SK-N-SH (cell line): ENCODE measurements at regions not wholly inside any gene's neighbourhood (a gene's known extent, or its start where the extent isn't known, plus 50 kb on each side); places are given as distances from the start of the nearest gene placed in this dataset.

Source experiments
- CHD2 ChIP-seq: fragments of 150-350 bp; IDR thresholded peaks from 2 replicates; pipeline ENCODE4 v1.6.1; 2018; ENCODE audit warnings: low read length; ENCODE audit not compliant: partially characterized antibody
- CTCF ChIP-seq: fragments of 200-600 bp; sonication (generic); IDR thresholded peaks from 2 replicates; pipeline ENCODE4 v1.6.1; 2017; ENCODE audit warnings: antibody characterized with exemption, mild to moderate bottlenecking, moderate library complexity
- EP300 ChIP-seq, 2 experiments: IDR thresholded peaks; 2 replicates each; pipeline versions ENCODE4 v1.4.0 to v1.6.1; 2012; ENCODE audit warnings: borderline replicate concordance in 1 of 2, low read depth in 1 of 2, low read length in 1 of 2
- GATA2 ChIP-seq: sonication (generic); formaldehyde crosslinking; IDR thresholded peaks from 2 replicates; pipeline ENCODE4 v1.5.0; 2020; ENCODE audit warnings: mild to moderate bottlenecking, missing genetic modification reagents
- NRF1 ChIP-seq: IDR thresholded peaks from 2 replicates; pipeline ENCODE4 v1.6.1; 2012; ENCODE audit warnings: low read depth, mild to moderate bottlenecking, low read length
- RCOR1 ChIP-seq: fragments of 150-350 bp; IDR thresholded peaks from 2 replicates; pipeline ENCODE4 v1.6.1; 2017; ENCODE audit warnings: antibody characterized with exemption, low read length
- REST ChIP-seq: IDR thresholded peaks from 2 replicates; pipeline ENCODE4 v1.6.1; 2012; ENCODE audit warnings: mild to moderate bottlenecking, low read depth, low read length, moderate library complexity
- SIN3A ChIP-seq: IDR thresholded peaks from 2 replicates; pipeline ENCODE4 v1.6.1; 2012; ENCODE audit warnings: low read depth, mild to moderate bottlenecking, low read length, moderate library complexity, borderline replicate concordance
- SMC3 ChIP-seq: IDR thresholded peaks from 2 replicates; pipeline ENCODE4 v1.6.1; 2012; ENCODE audit warnings: low read depth, low read length, improper control_type of control experiment
- USF2 ChIP-seq: fragments of 150-350 bp; IDR thresholded peaks from 2 replicates; pipeline ENCODE4 v1.6.1; 2017; ENCODE audit warnings: antibody characterized with exemption, low read length, low read depth, borderline replicate concordance

- TF ChIP-seq CHD2, result no peak
- TF ChIP-seq CTCF, result no peak
- no peak for TF ChIP-seq EP300 (IDR thresholded peaks at IDR 0.05; ENCODE audit: borderline replicate concordance in 1 of 2, low read depth in 1 of 2, low read length in 1 of 2)
- TF ChIP-seq NRF1, result no peak
- TF ChIP-seq SIN3A, result no peak
- no peak for TF ChIP-seq RCOR1
- no peak for TF ChIP-seq REST
- TF ChIP-seq GATA2 (CRISPR knock-in tag), result no peak
- no peak for TF ChIP-seq USF2
- TF ChIP-seq SMC3, result no peak
Measured at GRCh38 chr11:131044851-131045250, 128.6 kb upstream of the SNX19 start.
